ENCODE measurements at regions not wholly inside any gene's neighbourhood (a gene's known extent, or its start where the extent isn't known, plus 50 kb on each side); places are given as distances from the start of the nearest gene placed in this dataset.

GRCh38 chr15:46647046-46647445 is 1012.2 kb downstream of the SQOR start:
- no peak for DNase-seq (ENCODE audit: low read depth)

GRCh38 chr15:46652266-46652665 is 1017.4 kb downstream of the SQOR start:
- no peak for DNase-seq (ENCODE audit: low read depth)

- DNase-seq (ENCODE audit: low read depth) = no peak
Observed at GRCh38 chr15:46654993-46655392, 1020.2 kb downstream of the SQOR start.

GRCh38 chr15:46660096-46660842 is 1025.4 kb downstream of the SQOR start:
- no peak for DNase-seq (ENCODE audit: low read depth)

GRCh38 chr15:46670258-46670657 is 1035.4 kb downstream of the SQOR start:
- no peak for DNase-seq (ENCODE audit: low read depth)

GRCh38 chr15:46671336-46671735 is 1036.5 kb downstream of the SQOR start:
- no peak for DNase-seq (ENCODE audit: low read depth)

- DNase-seq (ENCODE audit: low read depth) = no peak
Observed at GRCh38 chr15:46672041-46672440, 1037.2 kb downstream of the SQOR start.

GRCh38 chr15:46676233-46677206 is 1040.8 kb upstream of the SEMA6D start:
- no peak for DNase-seq (ENCODE audit: low read depth)

GRCh38 chr15:46677491-46677890 is 1039.8 kb upstream of the SEMA6D start:
- no peak for DNase-seq (ENCODE audit: low read depth)

GRCh38 chr15:46681901-46682300 is 1035.4 kb upstream of the SEMA6D start:
- no peak for DNase-seq (ENCODE audit: low read depth)

GRCh38 chr15:46682969-46683791 is 1034.1 kb upstream of the SEMA6D start:
- no peak for DNase-seq (ENCODE audit: low read depth)

- no peak for DNase-seq (ENCODE audit: low read depth)
Observed at GRCh38 chr15:46685096-46685495, 1032.2 kb upstream of the SEMA6D start.

- no peak for DNase-seq (ENCODE audit: low read depth)
Observed at GRCh38 chr15:46685681-46686080, 1031.6 kb upstream of the SEMA6D start.

GRCh38 chr15:46696281-46696680 is 1021.0 kb upstream of the SEMA6D start:
- DNase-seq (ENCODE audit: low read depth) = no peak

- DNase-seq (ENCODE audit: low read depth) = no peak
Observed at GRCh38 chr15:46701346-46701745, 1016.0 kb upstream of the SEMA6D start.

- DNase-seq (ENCODE audit: low read depth) = no peak
Observed at GRCh38 chr15:46701896-46702295, 1015.4 kb upstream of the SEMA6D start.

- DNase-seq (ENCODE audit: low read depth) = no peak
Observed at GRCh38 chr15:46703020-46703861, 1014.1 kb upstream of the SEMA6D start.

GRCh38 chr15:46703871-46704637 is 1013.3 kb upstream of the SEMA6D start:
- no peak for DNase-seq (ENCODE audit: low read depth)

- DNase-seq (ENCODE audit: low read depth) = no peak
Observed at GRCh38 chr15:46707452-46707851, 1009.9 kb upstream of the SEMA6D start.

GRCh38 chr15:46708226-46708625 is 1009.1 kb upstream of the SEMA6D start:
- DNase-seq (ENCODE audit: low read depth) = no peak
